CD4-positive, alpha-beta T cell treated with Interleukin-4 for 1 hour (primary cell): ENCODE measurements at regions not wholly inside any gene's neighbourhood (a gene's known extent, or its start where the extent isn't known, plus 50 kb on each side); places are given as distances from the start of the nearest gene placed in this dataset.

Experiments
- DNase-seq, 2 donors: peaks; one replicate each; pipeline ENCODE4 v3.0.0-alpha.2; 2020 to 2022

GRCh38 chr18:78726326-78727056, 253.1 kb upstream of the SALL3 start:
- DNase-seq, result no peak

GRCh38 chr18:78727057-78727739, 252.4 kb upstream of the SALL3 start:
- DNase-seq, result no peak

- no peak for DNase-seq
These were observed 251.5 kb upstream of the SALL3 start for GRCh38 chr18:78727877-78728783.

- DNase-seq, result no peak
These were observed 250.7 kb upstream of the SALL3 start for GRCh38 chr18:78728784-78729467.

GRCh38 chr18:78730546-78730945, 249.1 kb upstream of the SALL3 start:
- DNase-seq, result no peak

- no peak for DNase-seq
These were observed 248.6 kb upstream of the SALL3 start for GRCh38 chr18:78731016-78731397.

GRCh38 chr18:78731398-78732032, 248.1 kb upstream of the SALL3 start:
- no peak for DNase-seq

GRCh38 chr18:78732273-78733210, 247.1 kb upstream of the SALL3 start:
- DNase-seq, result no peak

- no peak for DNase-seq
These were observed 245.6 kb upstream of the SALL3 start for GRCh38 chr18:78733762-78734613.

- no peak for DNase-seq
These were observed 245.0 kb upstream of the SALL3 start for GRCh38 chr18:78734614-78734945.

- no peak for DNase-seq
These were observed 244.2 kb upstream of the SALL3 start for GRCh38 chr18:78735131-78736014.

GRCh38 chr18:78736015-78736690, 243.5 kb upstream of the SALL3 start:
- DNase-seq, result no peak

- DNase-seq, result no peak
These were observed 242.4 kb upstream of the SALL3 start for GRCh38 chr18:78737006-78737915.

GRCh38 chr18:78738076-78738690, 241.4 kb upstream of the SALL3 start:
- DNase-seq, result no peak

GRCh38 chr18:78739115-78739514, 240.5 kb upstream of the SALL3 start:
- DNase-seq, result no peak

GRCh38 chr18:78739882-78740677, 239.5 kb upstream of the SALL3 start:
- DNase-seq, result no peak
